H7 (cell line): ENCODE measurements at regions not wholly inside any gene's neighbourhood (a gene's known extent, or its start where the extent isn't known, plus 50 kb on each side); places are given as distances from the start of the nearest gene placed in this dataset.

Experiments
- DNase-seq: peaks from one replicate; pipeline ENCODE4 v3.0.0; 2012
- H3K27me3 ChIP-seq: 2 replicates; pipeline ENCODE4 v1.6.0; 2011; ENCODE audit warnings: mild to moderate bottlenecking, low read length; ENCODE audit not compliant: control insufficient read depth, insufficient read depth
- H3K36me3 ChIP-seq: replicated peaks from 2 replicates; pipeline ENCODE4 v1.5.1; 2011; ENCODE audit warnings: low read length; ENCODE audit not compliant: control insufficient read depth, insufficient read depth
- H3K4me3 ChIP-seq: 2 replicates; pipeline ENCODE4 v1.5.1; 2011; ENCODE audit warnings: low read depth, mild to moderate bottlenecking, control low read depth, low read length, moderate library complexity; ENCODE audit not compliant: insufficient read depth

DNA sequence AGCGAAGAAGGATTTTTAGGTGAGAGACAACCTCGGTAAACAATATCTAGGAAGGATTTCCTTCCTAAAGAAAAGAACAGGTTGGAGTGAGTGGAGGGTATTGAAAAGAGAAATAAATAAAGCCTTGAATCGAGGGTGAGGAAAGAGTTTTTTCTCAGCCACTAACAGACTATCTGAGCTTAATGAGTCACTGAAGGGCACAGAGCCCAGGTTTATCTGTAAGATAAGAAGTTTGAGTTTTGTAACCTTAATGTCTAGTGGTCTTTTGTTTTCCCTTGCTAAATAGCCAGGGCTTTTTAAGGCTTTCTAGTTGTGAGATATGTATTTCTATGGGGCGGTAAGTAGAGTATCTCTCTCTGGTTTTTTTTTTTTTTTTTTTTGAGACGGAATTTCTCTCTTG is 394.5 kb upstream of the KIRREL3 start:
- Histone ChIP-seq H3K4me3 (no peak overlapping the region), H3K27me3 (no peaks in the 10 kb centered on the region), H3K36me3 (no peaks in the 10 kb centered on the region)
- DNase-seq = no peak

DNA sequence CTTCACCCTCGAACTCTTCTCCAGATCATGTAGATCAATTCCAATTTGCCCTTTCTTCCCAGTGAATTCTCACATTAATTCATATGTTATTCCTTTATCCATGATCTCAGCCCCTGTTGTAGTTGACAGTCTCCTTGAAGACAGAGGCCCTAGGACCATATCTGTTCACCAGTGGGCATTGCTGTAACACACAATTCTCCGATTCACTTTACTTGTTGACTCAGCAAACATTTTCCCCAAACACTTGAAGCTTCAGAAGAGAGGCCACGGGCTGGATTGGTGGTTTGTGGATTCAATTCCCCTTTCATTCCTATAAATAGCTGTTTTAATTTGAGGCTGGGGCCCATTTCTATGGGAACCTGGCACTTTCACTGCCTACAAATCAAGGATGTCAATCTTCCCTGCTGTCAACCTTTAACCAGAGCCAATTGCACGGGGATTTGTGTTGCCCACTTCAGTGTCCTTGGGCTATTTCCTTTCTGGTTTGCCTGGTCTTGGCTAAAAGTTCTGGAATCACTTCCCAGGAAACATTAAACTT is 393.0 kb upstream of the KIRREL3 start:
- H3K27me3 ChIP-seq = no peaks in the 10 kb centered on the region
- no peaks in the 10 kb centered on the region for H3K36me3 ChIP-seq
- no peak overlapping the region for H3K4me3 ChIP-seq
- DNase-seq = no peak

DNA sequence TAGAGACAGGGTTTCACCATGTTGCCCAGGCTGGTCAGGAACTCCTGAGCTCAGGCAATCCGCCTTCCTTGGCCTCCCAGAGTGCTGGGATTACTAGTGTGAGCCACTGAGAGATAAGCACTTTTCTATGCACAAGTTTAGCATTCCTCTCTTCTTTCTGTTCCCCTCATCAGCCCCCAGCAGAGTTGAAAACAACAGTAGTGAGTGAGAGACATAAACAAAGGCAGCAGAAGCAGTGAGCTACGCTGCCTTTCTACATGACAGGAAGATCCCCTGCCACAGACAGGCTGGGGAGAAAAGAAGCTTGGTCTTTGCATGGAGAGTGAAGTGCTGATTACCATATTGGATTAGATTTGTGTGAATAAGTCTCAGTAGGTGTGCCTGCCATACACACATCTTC is 392.0 kb upstream of the KIRREL3 start:
- H3K27me3 ChIP-seq = no peaks in the 10 kb centered on the region
- no peak overlapping the region for H3K4me3 ChIP-seq
- H3K36me3 ChIP-seq = no peaks in the 10 kb centered on the region
- DNase-seq = peak; percentile 6

DNA sequence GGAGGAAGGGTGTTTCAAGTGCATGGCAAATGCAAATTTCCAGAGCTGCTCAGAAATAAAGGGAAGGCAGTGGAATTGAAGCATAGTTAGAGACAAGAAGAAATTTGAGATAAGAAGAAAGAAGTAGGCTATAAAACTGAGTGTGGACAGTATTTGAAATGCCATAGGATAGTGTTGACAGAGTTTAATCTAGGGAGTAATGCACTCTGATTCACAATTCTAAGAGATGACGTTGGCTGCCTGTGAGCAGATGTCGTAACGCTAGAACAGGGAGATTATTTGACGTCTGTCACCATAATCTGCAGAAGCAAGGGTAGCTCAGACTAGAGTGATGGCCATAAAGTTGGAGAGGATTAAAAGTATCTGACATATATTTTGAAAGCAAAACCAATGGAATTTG is 389.9 kb upstream of the KIRREL3 start:
- Histone ChIP-seq H3K4me3 (no peak overlapping the region), H3K36me3 (no peaks in the 10 kb centered on the region), H3K27me3 (no peaks in the 10 kb centered on the region)
- no peak for DNase-seq

DNA sequence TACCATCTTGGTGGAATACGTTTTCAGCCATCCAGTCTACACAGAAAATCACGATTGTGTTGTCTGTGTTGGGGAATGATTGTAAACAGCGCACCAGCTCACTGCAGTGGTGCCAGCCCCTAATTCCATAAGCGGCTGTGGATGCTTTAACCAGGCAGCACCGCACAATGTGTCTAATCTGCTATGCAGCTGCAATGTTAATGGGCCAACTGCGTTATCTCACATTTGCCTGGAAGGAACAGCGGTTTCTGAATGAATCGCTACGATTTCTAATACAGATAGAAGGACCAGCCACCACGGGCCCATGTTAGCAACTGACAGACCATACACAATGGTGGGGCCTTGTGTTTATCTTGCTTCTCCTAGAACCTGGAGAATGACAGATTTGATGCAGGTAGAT is 384.5 kb upstream of the KIRREL3 start:
- no peaks in the 10 kb centered on the region for H3K36me3 ChIP-seq
- no peaks in the 10 kb centered on the region for H3K27me3 ChIP-seq
- DNase-seq = no peak
- no peak overlapping the region for H3K4me3 ChIP-seq

DNA sequence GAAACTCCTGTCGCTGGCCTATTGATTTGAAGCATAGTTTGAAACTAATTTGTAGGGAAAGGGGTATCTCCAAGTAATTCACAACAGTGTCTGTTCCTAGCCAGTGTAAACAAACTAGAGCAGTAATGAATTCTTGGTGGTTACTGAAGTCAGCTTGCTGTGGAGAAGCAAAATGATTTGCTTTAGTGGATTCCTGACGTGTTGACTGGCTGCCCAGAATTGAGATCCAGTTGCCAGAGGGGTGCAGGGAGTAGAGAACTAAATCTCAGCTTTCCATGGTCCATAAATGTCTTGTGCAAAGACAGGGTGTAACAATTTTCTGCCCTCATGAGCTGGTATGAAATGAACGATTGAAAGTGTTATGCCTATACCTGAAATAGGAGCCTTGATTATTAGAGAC is 382.5 kb upstream of the KIRREL3 start:
- no peak for DNase-seq
- no peaks in the 10 kb centered on the region for H3K27me3 ChIP-seq
- no peak overlapping the region for H3K4me3 ChIP-seq
- no peaks in the 10 kb centered on the region for H3K36me3 ChIP-seq

DNA sequence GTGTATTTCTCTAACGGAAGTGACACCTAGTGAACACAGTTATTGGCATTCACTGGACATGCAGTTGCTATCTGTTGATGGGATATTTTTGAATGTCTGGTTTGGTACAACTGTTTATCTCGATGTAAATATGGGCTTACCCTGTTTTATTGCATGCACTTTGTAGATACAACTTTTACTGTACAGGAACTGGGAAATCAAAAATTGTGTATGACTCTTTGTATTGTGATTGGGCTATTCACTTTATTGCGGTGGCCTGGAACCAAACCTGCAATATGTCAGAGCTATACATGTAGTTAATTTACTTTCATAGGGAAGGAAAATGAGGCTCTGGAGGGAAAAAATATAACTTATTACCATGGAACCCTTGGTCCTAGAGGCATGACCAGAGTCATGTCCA is 380.7 kb upstream of the KIRREL3 start:
- Histone ChIP-seq H3K27me3 (no peaks in the 10 kb centered on the region), H3K4me3 (no peak overlapping the region), H3K36me3 (no peaks in the 10 kb centered on the region)
- no peak for DNase-seq

DNA sequence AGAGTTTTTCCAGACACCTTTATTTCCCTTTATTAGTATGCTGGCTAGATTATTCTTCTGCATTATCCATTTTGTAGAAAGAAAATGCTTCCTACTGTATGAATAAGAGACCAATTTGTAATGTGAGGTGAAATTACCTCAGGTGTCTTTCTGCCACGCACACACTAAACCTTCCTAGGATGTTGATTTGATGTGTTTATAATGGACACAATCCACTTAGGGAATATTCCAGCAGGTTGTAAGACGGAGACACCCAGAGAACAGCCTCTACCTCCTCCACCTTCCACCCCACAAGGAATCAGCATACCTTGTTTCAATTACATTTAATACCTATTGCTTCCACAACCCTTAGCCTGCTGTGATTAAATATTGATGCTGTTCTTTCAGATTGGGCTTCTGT is 379.1 kb upstream of the KIRREL3 start:
- no peaks in the 10 kb centered on the region for H3K36me3 ChIP-seq
- no peak overlapping the region for H3K4me3 ChIP-seq
- no peak for DNase-seq
- H3K27me3 ChIP-seq = no peaks in the 10 kb centered on the region

DNA sequence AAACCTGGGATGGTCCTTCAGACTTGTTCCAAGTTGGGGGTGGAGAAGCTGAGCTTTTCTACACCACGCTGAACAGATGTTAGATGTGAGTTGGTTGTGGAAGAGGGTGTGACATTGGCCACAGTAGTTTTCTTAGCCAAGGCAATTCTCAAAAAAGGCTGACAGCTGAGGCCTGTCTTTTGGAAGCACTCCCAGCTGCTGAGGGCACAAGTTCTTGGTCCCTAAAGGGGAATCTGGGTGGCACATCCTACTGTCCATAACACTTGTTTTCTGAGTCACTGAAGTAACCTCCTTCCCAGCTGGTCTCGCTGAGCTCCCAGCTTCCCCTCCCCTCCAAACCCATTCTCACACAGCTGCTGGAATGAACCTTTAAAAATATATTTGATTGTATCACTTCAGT is 375.7 kb upstream of the KIRREL3 start:
- H3K4me3 ChIP-seq = no peak overlapping the region
- no peaks in the 10 kb centered on the region for H3K36me3 ChIP-seq
- no peaks in the 10 kb centered on the region for H3K27me3 ChIP-seq
- no peak for DNase-seq

DNA sequence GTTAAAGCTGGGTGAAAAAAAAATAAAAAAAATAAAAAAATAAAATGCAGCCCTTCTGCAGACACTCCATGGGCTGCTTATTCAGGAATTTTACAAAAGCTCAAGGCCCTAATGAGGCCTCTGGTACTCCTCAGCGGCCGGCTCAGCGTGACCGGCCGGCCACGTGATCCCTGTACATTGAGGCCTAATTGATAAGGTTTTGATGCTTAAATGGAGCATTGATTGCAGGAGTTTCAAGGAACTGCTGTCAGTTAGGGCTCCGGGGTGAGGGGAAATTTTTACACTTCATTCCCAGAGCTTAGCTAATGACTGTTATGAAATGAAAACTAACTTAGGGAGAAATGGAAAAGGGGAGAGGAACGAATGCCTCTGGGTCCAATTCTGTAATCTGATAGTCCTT is 368.8 kb upstream of the KIRREL3 start:
- H3K36me3 ChIP-seq = no peaks in the 10 kb centered on the region

DNA sequence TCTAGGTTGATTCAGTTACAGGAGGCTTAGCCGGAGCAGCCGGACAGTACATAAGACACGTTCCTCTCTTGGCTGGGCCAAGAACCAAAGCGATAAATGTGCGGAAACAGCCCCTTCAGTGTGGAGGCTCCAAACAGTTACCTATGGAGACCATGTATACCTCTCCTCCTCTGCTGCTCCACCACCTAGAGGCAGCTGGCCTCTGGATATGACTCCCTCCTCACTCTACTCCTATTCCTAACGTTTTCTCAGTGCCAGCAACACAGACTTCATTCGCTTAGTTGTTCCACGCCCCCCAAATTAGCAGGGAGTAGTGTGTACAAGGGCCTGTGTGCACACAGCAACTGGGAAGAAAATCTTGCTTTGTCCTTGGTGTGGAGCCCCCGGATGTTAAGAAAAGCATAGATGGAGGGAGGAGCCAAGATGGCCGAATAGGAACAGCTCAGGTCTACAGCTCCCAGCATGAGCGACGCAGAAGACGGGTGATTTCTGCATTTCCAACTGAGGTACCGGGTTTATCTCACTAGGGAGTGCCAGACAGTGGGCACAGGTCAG is 362.3 kb upstream of the KIRREL3 start:
- Histone ChIP-seq H3K36me3 (no peaks in the 10 kb centered on the region), H3K4me3 (no peak overlapping the region), H3K27me3 (no peaks in the 10 kb centered on the region)
- DNase-seq = no peak

More for the DNA sequence above, 368.8 kb upstream of the KIRREL3 start:
- Histone ChIP-seq H3K27me3 (no peaks in the 10 kb centered on the region), H3K4me3 (no peak overlapping the region)
- no peak for DNase-seq

DNA sequence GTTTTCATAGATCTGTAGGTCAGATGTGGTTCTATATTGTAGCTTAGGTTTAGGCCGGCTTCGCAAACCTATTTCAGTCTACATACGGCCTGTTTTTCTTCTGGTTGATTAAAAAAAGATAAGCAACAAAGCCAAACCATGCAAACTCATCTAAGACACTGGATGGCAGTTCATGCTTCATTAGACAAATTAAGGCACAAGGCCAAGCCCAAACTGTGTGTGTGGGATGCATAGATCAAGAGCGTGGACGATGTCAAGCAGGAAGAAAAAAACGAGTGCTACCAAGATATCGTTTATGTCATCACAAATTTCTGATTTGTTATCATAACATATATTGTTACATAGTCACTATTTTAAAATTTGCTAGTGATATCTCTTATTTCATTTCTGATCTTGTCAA is 357.6 kb upstream of the KIRREL3 start:
- Histone ChIP-seq H3K36me3 (no peaks in the 10 kb centered on the region), H3K4me3 (no peak overlapping the region), H3K27me3 (no peaks in the 10 kb centered on the region)
- no peak for DNase-seq

DNA sequence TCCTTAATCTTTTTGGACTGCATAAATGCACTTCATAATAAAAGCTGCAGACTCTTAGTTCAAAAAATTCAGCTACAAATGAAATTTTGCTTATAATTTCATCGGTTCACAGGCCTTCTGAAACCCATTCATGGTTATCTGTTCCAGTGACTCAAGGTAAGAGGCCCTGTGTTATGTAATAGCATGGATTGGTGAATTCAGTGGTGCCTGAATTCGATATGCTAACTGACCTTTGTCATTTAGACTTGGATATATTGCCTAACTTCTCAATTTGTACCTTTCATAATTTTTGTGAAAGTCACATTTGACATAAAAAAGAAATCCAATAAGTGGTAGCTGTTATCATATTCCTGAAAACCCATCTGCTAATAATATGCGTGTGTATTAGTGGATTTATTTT is 349.9 kb upstream of the KIRREL3 start:
- DNase-seq = no peak
- no peak overlapping the region for H3K4me3 ChIP-seq

DNA sequence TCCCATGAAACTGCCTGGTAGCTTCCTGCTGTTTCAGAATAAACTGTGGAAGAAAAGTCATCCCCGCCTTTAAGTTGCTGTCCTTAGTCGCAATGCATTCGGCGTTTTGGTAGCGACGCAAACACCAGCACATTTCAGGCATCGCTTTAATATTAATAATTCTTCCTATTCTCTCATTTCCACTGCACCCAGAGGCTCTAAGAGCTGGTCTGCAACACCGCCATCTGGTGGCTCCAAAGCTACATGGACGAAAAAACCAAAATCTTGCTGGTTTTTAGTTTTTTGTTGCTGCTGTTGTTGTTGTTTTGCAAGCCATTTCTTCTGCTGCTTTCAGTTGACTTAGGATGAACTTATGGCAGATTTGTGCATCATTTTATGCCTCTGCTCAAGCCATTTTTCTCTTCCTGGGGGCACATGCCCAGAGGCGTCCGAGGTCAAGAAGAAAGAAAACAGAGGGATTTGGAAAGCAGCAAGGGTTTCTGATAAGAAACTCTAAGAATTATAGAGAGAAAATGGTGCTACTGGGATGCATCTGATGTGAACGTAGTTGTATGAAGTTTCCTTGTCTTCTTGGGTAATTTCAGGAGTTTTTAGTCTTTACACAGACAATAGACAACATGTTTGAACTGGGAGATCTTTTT is 345.4 kb upstream of the KIRREL3 start:
- no peak overlapping the region for H3K4me3 ChIP-seq
- H3K36me3 ChIP-seq = no peaks in the 10 kb centered on the region
- peak; percentile 32 for DNase-seq
- no peaks in the 10 kb centered on the region for H3K27me3 ChIP-seq

More for the DNA sequence above, 349.9 kb upstream of the KIRREL3 start:
- Histone ChIP-seq H3K27me3 (no peaks in the 10 kb centered on the region), H3K36me3 (no peaks in the 10 kb centered on the region)

DNA sequence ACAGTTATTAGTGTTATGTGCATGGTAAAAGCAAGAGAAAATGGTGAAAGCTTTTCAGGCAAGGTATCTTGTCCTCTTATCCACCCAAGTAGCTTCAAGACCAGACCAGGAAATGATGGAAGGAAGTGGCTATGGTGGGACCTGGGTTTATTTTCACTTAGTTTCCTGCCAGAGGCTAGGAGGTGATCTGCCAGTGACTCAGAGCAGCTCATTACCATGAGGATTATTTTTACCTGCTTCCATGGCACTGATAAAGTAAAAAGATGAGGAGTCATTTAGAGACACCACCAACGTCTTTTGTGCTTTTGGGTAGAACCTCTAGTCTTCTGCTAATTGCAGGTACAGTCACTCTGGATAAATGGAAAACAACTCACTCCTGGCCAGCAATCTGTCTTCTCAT is 339.9 kb upstream of the KIRREL3 start:
- H3K27me3 ChIP-seq = no peaks in the 10 kb centered on the region

DNA sequence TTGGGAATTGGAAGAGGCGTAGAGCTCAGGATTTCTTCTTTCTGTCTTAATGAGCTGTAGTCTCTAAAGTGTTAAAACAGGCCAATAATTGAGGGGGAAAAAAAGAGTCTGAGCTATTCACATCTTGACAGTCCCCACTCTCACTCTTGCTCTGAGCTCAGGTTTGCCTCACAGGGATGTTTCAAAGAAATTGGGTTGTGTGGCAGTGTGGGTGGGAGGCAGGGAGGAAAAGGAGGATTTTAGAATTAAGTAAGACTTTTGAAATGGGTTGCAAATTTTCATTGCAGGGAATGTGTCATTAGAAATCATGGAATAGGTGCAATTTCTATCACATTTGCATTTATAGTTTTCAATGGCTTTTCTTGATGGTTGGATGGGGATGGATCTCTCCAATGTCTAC is 338.8 kb upstream of the KIRREL3 start:
- DNase-seq = no peak
- Histone ChIP-seq H3K4me3 (no peak overlapping the region), H3K27me3 (no peaks in the 10 kb centered on the region), H3K36me3 (no peaks in the 10 kb centered on the region)

More for the DNA sequence above, 339.9 kb upstream of the KIRREL3 start:
- Histone ChIP-seq H3K36me3 (no peaks in the 10 kb centered on the region), H3K4me3 (no peak overlapping the region)
- no peak for DNase-seq
